ENCODE measurements at regions not wholly inside any gene's neighbourhood (a gene's known extent, or its start where the extent isn't known, plus 50 kb on each side); places are given as distances from the start of the nearest gene placed in this dataset.
"Not testable (repeated sequence)": the region's sequence is repeated elsewhere in the genome, so short reads cannot be mapped to it uniquely, and the experiment has no call there.

- no peak for DNase-seq (ENCODE audit: low spot score)
- H3K27ac Mint-ChIP-seq, result no peak overlapping the region
- no peaks in the 10 kb centered on the region for H3K4me1 Mint-ChIP-seq (ENCODE audit: low read depth)
- no peaks in the 10 kb centered on the region for H3K36me3 Mint-ChIP-seq (ENCODE audit: low read depth)
- no peaks in the 10 kb centered on the region for H3K27me3 Mint-ChIP-seq (ENCODE audit: low read depth)
- no peak overlapping the region for H3K4me3 Mint-ChIP-seq
- H3K9me3 Mint-ChIP-seq, result peaks cover 51% of the 10 kb centered on the region
These were observed 707.7 kb upstream of the NOVA1 start for GRCh38 chr14:27305441-27305945.

DNA sequence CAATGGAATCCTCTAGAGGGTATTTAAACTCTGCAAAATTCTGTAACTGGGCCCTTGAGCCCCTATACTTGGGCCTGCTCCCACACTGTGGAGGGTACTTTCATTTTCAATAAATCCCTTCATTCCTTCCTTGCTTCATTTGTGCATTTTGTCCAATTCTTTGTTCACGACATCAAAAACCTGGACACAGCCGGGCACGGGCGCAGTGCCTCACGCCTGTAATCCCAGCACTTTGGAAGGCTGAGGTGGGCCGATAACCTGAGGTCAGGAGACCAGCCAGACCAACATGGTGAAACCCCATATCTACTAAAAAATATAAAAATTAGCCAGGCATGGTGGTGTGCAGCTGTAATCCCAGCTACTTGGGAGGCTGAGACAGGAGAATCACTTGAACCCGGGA lies 714.9 kb upstream of the NOVA1 start:
- H3K36me3 Mint-ChIP-seq (ENCODE audit: low read depth); H3K27ac Mint-ChIP-seq; DNase-seq (ENCODE audit: low spot score); H3K4me3 Mint-ChIP-seq; H3K4me1 Mint-ChIP-seq (ENCODE audit: low read depth); H3K27me3 Mint-ChIP-seq (ENCODE audit: low read depth): not testable (repeated sequence)
- peaks cover 63% of the 10 kb centered on the region for H3K9me3 Mint-ChIP-seq

- Mint-ChIP-seq H3K27me3 (ENCODE audit: low read depth) (no peaks in the 10 kb centered on the region), H3K4me1 (ENCODE audit: low read depth) (no peaks in the 10 kb centered on the region), H3K9me3 (peaks cover 55% of the 10 kb centered on the region), H3K4me3 (no peak overlapping the region), H3K36me3 (ENCODE audit: low read depth) (no peaks in the 10 kb centered on the region), H3K27ac (no peak overlapping the region)
- DNase-seq (ENCODE audit: low spot score), result no peak
These were observed 716.4 kb upstream of the NOVA1 start for GRCh38 chr14:27314231-27314630.

DNA sequence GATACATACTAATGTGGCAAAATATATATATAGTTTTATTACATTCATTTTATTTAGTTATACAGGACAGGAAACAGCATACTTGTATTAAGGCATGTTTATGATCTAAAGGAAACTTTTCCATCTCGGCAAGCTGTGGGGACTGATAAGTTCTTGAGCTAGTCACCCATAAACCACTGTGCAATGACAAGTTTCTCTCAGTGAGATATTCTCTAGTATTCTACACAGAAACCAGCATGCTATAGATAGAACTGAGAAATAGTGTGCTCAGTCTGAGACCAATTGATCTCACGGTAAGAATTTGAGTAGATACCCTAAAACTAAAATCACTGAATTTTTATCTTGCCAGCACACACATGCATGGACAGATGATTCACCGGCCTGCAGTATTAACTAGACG lies 717.6 kb upstream of the NOVA1 start:
- no peaks in the 10 kb centered on the region for H3K27me3 Mint-ChIP-seq (ENCODE audit: low read depth)
- no peak for DNase-seq (ENCODE audit: low spot score)
- no peaks in the 10 kb centered on the region for H3K4me1 Mint-ChIP-seq (ENCODE audit: low read depth)
- H3K4me3 Mint-ChIP-seq, result no peak overlapping the region
- no peak overlapping the region for H3K27ac Mint-ChIP-seq
- H3K9me3 Mint-ChIP-seq, result peaks cover 47% of the 10 kb centered on the region
- no peaks in the 10 kb centered on the region for H3K36me3 Mint-ChIP-seq (ENCODE audit: low read depth)

DNA sequence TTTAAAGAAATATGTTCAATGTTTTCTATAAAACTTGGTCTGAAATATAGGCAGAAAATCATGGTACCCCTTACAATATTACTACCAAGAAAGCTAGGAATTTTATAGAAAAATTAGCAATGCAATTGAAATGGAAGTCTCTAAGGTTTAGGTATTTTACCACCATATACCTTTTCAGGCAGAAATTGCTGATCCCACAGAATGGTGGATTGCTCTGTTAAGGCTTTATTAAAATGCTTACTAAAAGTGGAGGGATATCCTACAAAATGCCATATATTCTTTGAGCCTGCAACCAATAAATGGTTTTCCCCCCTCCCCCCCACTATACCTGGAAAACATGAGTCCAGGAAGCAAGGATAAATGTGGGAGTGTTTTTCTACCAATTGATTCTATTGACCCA lies 718.1 kb upstream of the NOVA1 start:
- Mint-ChIP-seq H3K4me3 (no peak overlapping the region), H3K27me3 (ENCODE audit: low read depth) (no peaks in the 10 kb centered on the region), H3K9me3 (peaks cover 42% of the 10 kb centered on the region), H3K27ac (no peak overlapping the region), H3K4me1 (ENCODE audit: low read depth) (no peaks in the 10 kb centered on the region), H3K36me3 (ENCODE audit: low read depth) (no peaks in the 10 kb centered on the region)
- no peak for DNase-seq (ENCODE audit: low spot score)

DNA sequence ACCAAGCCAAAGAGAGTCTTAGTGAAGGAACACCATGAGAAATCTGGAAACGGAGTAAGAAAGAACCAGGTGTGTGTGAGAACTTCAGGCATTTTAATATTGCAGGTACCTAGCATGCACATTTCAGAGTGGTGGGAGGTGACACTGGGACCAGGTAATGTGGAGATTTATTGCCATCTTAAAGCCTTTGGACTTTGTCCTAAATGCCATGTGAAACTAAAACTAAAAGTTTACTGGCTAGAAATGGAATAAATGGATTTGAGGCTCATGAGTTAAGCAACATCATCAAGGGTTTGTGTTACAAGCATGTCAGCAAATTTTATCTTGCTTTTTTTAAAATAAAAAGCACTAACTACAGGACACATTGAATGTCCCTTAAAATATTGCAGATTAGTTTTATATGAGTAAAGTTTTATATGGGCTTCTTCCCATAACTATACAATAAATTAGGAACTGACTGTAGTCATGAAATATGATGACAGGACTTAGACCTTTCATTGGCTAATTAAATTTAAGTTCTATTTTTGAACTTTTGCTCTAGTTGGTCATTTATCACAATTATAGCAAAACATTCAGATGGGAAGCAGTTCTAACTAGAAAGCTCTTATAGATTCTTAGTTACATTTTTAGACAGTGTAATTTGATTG lies 721.1 kb upstream of the NOVA1 start:
- Mint-ChIP-seq H3K4me3 (no peak overlapping the region), H3K36me3 (ENCODE audit: low read depth) (no peaks in the 10 kb centered on the region), H3K9me3 (peaks cover 39% of the 10 kb centered on the region), H3K27me3 (ENCODE audit: low read depth) (no peaks in the 10 kb centered on the region), H3K27ac (no peak overlapping the region), H3K4me1 (ENCODE audit: low read depth) (no peaks in the 10 kb centered on the region)
- DNase-seq (ENCODE audit: low spot score), result no peak

GRCh38 chr14:27320261-27320660 lies 722.4 kb upstream of the NOVA1 start:
- no peak overlapping the region for H3K27ac Mint-ChIP-seq
- no peak for DNase-seq (ENCODE audit: low spot score)
- H3K27me3 Mint-ChIP-seq (ENCODE audit: low read depth), result no peaks in the 10 kb centered on the region
- H3K4me3 Mint-ChIP-seq, result no peak overlapping the region
- H3K36me3 Mint-ChIP-seq (ENCODE audit: low read depth), result no peaks in the 10 kb centered on the region
- no peaks in the 10 kb centered on the region for H3K4me1 Mint-ChIP-seq (ENCODE audit: low read depth)
- peaks cover 38% of the 10 kb centered on the region for H3K9me3 Mint-ChIP-seq

DNA sequence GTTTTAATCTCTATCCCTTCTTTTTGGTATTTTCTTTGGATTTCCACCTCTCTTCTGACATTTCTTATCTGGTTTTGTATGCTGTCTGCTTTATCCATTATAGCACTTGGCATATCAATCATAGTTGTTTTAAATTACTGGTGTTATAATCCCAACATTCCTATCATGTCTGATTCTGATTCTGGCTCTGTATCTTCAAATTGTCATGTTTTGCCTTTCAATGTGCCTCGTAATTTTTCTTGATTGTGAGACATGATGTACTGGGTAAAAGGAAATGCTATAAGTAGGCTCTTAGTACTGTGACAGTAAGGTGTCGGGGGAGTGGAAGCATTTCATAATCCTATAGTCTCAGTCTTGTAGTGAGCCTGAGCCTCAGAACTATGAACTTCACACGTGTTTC lies 729.3 kb upstream of the NOVA1 start:
- Mint-ChIP-seq H3K9me3 (peaks cover 63% of the 10 kb centered on the region), H3K36me3 (ENCODE audit: low read depth) (no peaks in the 10 kb centered on the region), H3K4me1 (ENCODE audit: low read depth) (no peaks in the 10 kb centered on the region), H3K27ac (no peak overlapping the region), H3K27me3 (ENCODE audit: low read depth) (no peaks in the 10 kb centered on the region), H3K4me3 (no peak overlapping the region)
- DNase-seq (ENCODE audit: low spot score), result no peak

GRCh38 chr14:27338012-27338411 lies 740.2 kb upstream of the NOVA1 start:
- H3K4me1 Mint-ChIP-seq (ENCODE audit: low read depth), result no peaks in the 10 kb centered on the region
- H3K27ac Mint-ChIP-seq, result no peak overlapping the region
- no peak overlapping the region for H3K4me3 Mint-ChIP-seq
- H3K36me3 Mint-ChIP-seq (ENCODE audit: low read depth), result no peaks in the 10 kb centered on the region
- no peak for DNase-seq (ENCODE audit: low spot score)
- peaks cover 65% of the 10 kb centered on the region for H3K9me3 Mint-ChIP-seq
- no peaks in the 10 kb centered on the region for H3K27me3 Mint-ChIP-seq (ENCODE audit: low read depth)

DNA sequence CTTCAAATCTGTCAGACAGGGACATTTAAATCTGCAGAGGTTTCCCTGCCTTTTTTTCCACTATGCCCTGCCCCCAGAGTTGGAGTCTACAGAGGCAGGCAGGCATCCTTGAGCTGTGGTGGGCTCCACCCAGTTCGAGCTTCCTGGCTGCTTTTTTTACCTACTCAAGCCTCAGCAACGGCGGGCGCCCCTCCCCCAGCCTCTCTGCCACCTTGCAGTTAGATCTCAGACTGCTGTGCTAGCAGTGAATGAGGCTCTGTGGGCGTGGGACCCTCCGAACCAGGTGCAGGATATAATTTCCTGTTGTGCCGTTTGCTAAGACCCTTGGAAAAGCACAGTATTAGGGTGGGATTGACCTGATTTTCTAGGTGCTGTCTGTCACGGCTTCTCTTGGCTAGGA lies 765.2 kb upstream of the NOVA1 start:
- not testable (repeated sequence) for H3K36me3 Mint-ChIP-seq (ENCODE audit: low read depth); H3K27me3 Mint-ChIP-seq (ENCODE audit: low read depth); H3K4me1 Mint-ChIP-seq (ENCODE audit: low read depth); H3K27ac Mint-ChIP-seq; DNase-seq (ENCODE audit: low spot score); H3K4me3 Mint-ChIP-seq
- H3K9me3 Mint-ChIP-seq, result peaks cover 54% of the 10 kb centered on the region

GRCh38 chr14:27366596-27366995 lies 768.8 kb upstream of the NOVA1 start:
- peaks cover 40% of the 10 kb centered on the region for H3K9me3 Mint-ChIP-seq
- H3K36me3 Mint-ChIP-seq (ENCODE audit: low read depth), result no peaks in the 10 kb centered on the region
- H3K27ac Mint-ChIP-seq, result no peak overlapping the region
- no peak overlapping the region for H3K4me3 Mint-ChIP-seq
- no peaks in the 10 kb centered on the region for H3K27me3 Mint-ChIP-seq (ENCODE audit: low read depth)
- no peak for DNase-seq (ENCODE audit: low spot score)
- H3K4me1 Mint-ChIP-seq (ENCODE audit: low read depth), result no peaks in the 10 kb centered on the region

DNA sequence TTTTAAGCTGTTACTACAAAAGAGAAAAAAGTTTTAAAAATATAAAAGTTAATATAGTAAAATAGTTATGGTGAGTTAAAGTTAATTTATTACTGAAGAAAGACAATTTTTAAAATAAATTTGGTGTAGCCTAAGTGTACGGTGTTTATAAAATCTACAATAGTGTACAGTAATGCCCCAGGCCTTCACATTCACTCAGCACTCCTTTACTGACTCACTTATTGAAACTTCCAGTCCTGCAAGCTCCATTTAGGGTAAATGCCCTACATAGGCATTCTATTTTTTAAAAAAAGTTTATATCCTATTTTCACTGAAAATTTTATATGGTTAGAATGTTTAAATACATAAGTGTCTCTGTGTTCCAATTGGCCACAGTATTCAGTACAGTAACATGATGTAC lies 769.5 kb upstream of the NOVA1 start:
- Mint-ChIP-seq H3K4me1 (ENCODE audit: low read depth) (no peaks in the 10 kb centered on the region), H3K9me3 (peaks cover 40% of the 10 kb centered on the region), H3K4me3 (no peak overlapping the region), H3K36me3 (ENCODE audit: low read depth) (no peaks in the 10 kb centered on the region), H3K27me3 (ENCODE audit: low read depth) (no peaks in the 10 kb centered on the region), H3K27ac (no peak overlapping the region)
- DNase-seq (ENCODE audit: low spot score), result no peak

DNA sequence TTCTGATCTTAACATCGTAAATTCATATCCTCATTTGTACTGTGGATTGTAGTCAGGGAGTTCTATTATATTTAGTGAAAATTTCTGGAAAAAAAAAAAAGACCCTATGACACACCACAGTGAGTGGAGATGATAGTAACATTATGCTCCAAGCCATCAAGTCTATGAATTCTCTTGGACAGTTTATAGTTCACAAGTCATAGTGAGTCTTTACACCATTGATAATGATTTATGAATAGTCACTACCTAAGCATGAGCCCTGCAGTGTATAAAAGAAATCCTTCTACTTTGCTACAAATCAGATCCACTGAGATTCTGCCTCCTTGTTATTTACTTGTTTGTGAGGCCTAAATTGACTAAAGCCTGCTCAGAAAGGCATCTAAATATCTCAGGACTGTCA lies 772.2 kb upstream of the NOVA1 start:
- DNase-seq (ENCODE audit: low spot score), result no peak
- Mint-ChIP-seq H3K27ac (no peak overlapping the region), H3K27me3 (ENCODE audit: low read depth) (no peaks in the 10 kb centered on the region), H3K4me3 (no peak overlapping the region), H3K36me3 (ENCODE audit: low read depth) (no peaks in the 10 kb centered on the region), H3K4me1 (ENCODE audit: low read depth) (no peaks in the 10 kb centered on the region), H3K9me3 (peaks cover 46% of the 10 kb centered on the region)

DNA sequence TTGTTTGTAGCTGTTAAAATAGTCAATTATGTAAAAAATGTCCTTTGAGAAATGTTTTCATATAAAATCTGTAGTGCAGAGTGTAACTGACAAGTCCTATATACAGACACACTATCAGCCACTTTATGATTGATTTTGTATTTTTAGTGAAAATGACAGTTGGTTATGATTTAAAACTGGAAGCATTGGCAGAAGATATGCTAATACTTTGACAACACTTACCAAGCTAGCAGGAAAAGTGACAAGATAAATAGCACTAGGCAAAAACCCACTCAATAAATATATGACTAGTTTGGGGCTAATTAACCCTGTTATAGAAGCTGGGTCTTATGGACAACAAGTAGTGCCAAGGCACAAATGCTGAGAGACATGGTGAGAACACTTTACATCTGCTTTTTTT lies 772.9 kb upstream of the NOVA1 start:
- H3K4me3 Mint-ChIP-seq, result no peak overlapping the region
- no peaks in the 10 kb centered on the region for H3K36me3 Mint-ChIP-seq (ENCODE audit: low read depth)
- no peaks in the 10 kb centered on the region for H3K27me3 Mint-ChIP-seq (ENCODE audit: low read depth)
- no peaks in the 10 kb centered on the region for H3K4me1 Mint-ChIP-seq (ENCODE audit: low read depth)
- H3K27ac Mint-ChIP-seq, result no peak overlapping the region
- DNase-seq (ENCODE audit: low spot score), result no peak
- peaks cover 51% of the 10 kb centered on the region for H3K9me3 Mint-ChIP-seq

DNA sequence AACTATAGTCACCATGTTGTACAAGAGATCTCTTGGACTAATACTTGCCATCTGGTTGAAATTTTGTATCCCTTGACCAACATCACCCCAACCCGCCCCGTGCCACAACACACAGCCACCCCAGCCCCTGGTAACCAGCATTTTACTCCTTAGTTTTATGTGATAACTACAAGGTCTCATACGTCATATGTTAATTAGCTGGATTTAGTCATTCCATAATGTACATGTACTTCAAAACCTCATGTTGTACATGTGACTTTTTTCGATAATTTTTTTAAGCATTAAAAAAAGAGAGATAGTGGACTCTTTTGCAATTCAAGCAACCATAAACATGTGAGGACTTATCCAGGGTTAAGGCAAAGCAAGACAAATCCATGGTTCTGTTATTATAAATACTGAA lies 773.4 kb upstream of the NOVA1 start:
- no peaks in the 10 kb centered on the region for H3K27me3 Mint-ChIP-seq (ENCODE audit: low read depth)
- peaks cover 52% of the 10 kb centered on the region for H3K9me3 Mint-ChIP-seq
- H3K36me3 Mint-ChIP-seq (ENCODE audit: low read depth), result no peaks in the 10 kb centered on the region
- H3K4me3 Mint-ChIP-seq, result no peak overlapping the region
- H3K27ac Mint-ChIP-seq, result no peak overlapping the region
- no peak for DNase-seq (ENCODE audit: low spot score)
- H3K4me1 Mint-ChIP-seq (ENCODE audit: low read depth), result no peaks in the 10 kb centered on the region
